Aorta (tissue), 5 donors: ENCODE measurements at regions not wholly inside any gene's neighbourhood (a gene's known extent, or its start where the extent isn't known, plus 50 kb on each side); places are given as distances from the start of the nearest gene placed in this dataset.

ENCODE experiments used
- ATAC-seq: fragments of 200-7000 bp; cut with Tn5 transposase; one replicate; pipeline ENCODE4 v1.9.1; 2022; ENCODE audit warnings: moderate library complexity; ENCODE audit not compliant: low FRiP score
- DNase-seq, 2 donors: peaks; one replicate each; pipeline ENCODE4 v3.0.0-alpha.2; 2020
- H3K27ac ChIP-seq, 2 donors: one replicate each; pipeline ENCODE4 v1.5.1; 2013; ENCODE audit warnings: low read length in 2 of 2, mild to moderate bottlenecking in 2 of 2, moderate library complexity in 2 of 2, control low read depth in 1 of 2, inconsistent platforms in 1 of 2, low read depth in 1 of 2
- H3K27me3 ChIP-seq, 2 donors: one replicate each; pipeline ENCODE4 v1.6.1; 2013; ENCODE audit warnings: control low read depth in 1 of 2, low read length in 1 of 2, mild to moderate bottlenecking in 1 of 2, moderate library complexity in 1 of 2; ENCODE audit not compliant: insufficient read depth in 2 of 2, control insufficient read depth in 1 of 2
- H3K36me3 ChIP-seq, 2 donors: one replicate each; pipeline ENCODE4 v1.6.1; 2013; ENCODE audit warnings: control low read depth in 1 of 2, low read length in 1 of 2, mild to moderate bottlenecking in 1 of 2; ENCODE audit not compliant: insufficient read depth in 2 of 2, control insufficient read depth in 1 of 2
- H3K4me1 ChIP-seq, 2 donors: one replicate each; pipeline ENCODE4 v1.6.1; 2013; ENCODE audit warnings: low read length in 2 of 2, control low read depth in 1 of 2, mild to moderate bottlenecking in 1 of 2, moderate library complexity in 1 of 2; ENCODE audit not compliant: insufficient read depth in 2 of 2, control insufficient read depth in 1 of 2
- H3K4me3 ChIP-seq, 2 donors: one replicate each; pipeline ENCODE4 v1.5.1; 2013; ENCODE audit warnings: low read length in 2 of 2, control low read depth in 1 of 2, mild to moderate bottlenecking in 1 of 2
- H3K9me3 ChIP-seq: one replicate; pipeline ENCODE4 v1.6.1; 2013; ENCODE audit warnings: mild to moderate bottlenecking, low read length; ENCODE audit not compliant: control insufficient read depth
- WGBS, 2 donors: extraction: QIAGEN DNeasy Blood & Tissue Kit; methylation state at CpG; one replicate each; pipeline ENCODE4 v1.1.7; 2013; 5-methylcytosine and 5-hydroxymethylcytosine counted together
- intact Hi-C, 2 donors: fragments of 100-400 bp; cut with DNase I; formaldehyde crosslinking; loops; one replicate each; pipeline versions ENCODE4 v1.14.2 to v1.15.0; 2022
- donor health status: healthy with polysubstance abuse.
- donor health status: Bipolar disorder and iron deficiency.
- donor health status: DM: no; HTN: no; CAD: no.
- donor health status: DM: no; HTN: no; CAD: no.
- donor health status: DM: yes; HTN: yes; CAD: no.

DNA sequence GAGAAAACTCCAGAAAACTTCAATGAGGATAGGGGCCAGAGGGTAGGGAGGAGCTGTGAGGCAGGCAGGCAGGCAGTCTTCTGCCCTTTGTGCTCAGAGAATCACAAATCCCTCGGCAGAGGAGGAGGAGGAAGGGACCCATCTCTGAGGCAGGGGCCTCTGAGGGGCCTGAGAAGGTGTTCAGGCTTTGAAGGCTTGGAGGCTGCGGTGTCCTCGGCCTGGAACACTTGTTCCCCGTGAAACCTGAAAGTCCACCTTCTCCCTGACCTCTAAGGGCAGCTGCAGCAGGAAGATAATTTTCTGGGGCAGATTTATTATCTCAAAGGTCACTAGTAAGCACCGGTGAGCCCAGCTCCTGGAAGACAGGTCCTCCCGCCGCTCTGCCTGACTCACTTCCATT lies 200.3 kb upstream of the BCOR start:
- Histone ChIP-seq H3K27me3 (no peaks in the 10 kb centered on the region), H3K36me3 (no peaks in the 10 kb centered on the region), H3K9me3 (no peaks in the 10 kb centered on the region), H3K4me1 (no peaks in the 10 kb centered on the region), H3K27ac (no peak overlapping the region), H3K4me3 (no peak overlapping the region)
- DNase-seq (no peak), ATAC-seq (no peak)
- intact Hi-C loops, result no loop called here
- 74 to 91% methylated on average over 7 of the region's 7 CpGs for WGBS, 2 donors

DNA sequence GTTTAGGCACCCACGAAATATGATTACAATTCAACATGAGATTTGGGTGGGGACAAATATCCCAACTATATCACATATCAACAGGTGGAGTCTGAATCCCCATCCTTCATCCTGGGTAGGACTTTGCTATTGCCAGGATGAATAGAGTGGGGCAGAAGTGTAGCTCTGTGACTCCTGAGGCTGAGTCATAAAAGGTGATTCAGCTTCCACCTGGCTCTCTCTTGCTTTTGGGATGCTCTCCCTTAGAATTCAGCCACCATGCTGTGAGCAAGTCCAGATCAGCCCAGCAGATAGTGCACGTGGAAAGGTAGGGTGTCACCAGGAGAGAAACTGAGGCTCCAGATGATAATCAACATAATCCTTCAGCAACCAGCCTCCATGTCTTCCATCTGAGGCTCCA lies 193.8 kb upstream of the BCOR start:
- Histone ChIP-seq H3K27me3 (no peaks in the 10 kb centered on the region), H3K27ac (no peak overlapping the region), H3K9me3 (no peaks in the 10 kb centered on the region), H3K4me3 (no peak overlapping the region), H3K36me3 (no peaks in the 10 kb centered on the region), H3K4me1 (no peaks in the 10 kb centered on the region)
- no peak for ATAC-seq
- intact Hi-C loops, result no loop called here
- DNase-seq, result no peak
- 72 to 95% methylated on average over 2 of the region's 2 CpGs for WGBS, 2 donors

DNA sequence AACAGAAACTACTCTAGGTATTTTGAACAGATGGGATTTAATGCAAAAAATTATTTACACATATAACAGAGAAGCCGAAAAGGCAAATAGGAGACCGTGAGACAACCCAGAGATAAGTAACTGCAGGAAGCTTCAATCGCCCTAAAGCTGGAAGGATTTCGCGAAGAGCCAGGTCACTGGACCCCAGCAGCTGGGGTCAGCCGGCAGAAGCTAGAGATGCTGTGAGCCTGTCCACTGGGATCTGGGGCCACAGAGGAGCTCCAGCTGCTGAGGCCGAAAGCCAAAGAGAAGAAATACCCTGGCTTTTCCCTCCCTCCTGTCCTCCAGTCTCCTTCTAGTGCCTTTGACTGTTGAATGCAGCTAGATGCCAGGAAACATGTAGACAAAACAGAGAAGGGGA lies 192.8 kb upstream of the BCOR start:
- Histone ChIP-seq H3K27me3 (no peaks in the 10 kb centered on the region), H3K9me3 (no peaks in the 10 kb centered on the region), H3K27ac (no peak overlapping the region), H3K36me3 (no peaks in the 10 kb centered on the region), H3K4me3 (no peak overlapping the region), H3K4me1 (no peaks in the 10 kb centered on the region)
- intact Hi-C loops, result no loop called here
- 47 to 59% methylated on average over 7 of the region's 7 CpGs for WGBS, 2 donors
- ATAC-seq (no peak), DNase-seq (no peak)

DNA sequence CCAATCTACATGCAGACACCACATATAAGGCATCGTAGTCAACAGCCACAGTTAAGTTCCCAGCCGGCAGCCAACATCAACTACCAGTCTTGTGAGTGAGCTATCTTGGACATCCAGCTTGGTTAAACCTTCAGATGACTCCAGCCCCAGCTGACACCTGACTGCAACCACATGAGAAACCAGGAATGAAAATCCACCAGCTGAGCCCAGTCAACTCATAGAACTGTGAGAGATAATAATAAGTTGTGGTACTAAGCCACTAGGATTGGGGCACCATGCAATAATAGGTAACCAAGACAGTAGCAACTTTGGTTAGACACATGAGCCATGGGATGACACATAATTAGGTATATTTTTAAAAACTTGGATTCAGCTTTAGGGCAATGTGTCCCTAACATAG lies 188.1 kb upstream of the BCOR start:
- no peaks in the 10 kb centered on the region for H3K36me3 ChIP-seq
- WGBS, 2 donors, result 40 to 58% methylated on average over 2 of the region's 2 CpGs
- DNase-seq, result no peak
- H3K27me3 ChIP-seq, result no peaks in the 10 kb centered on the region
- H3K4me3 ChIP-seq, result no peak overlapping the region
- H3K27ac ChIP-seq, result no peak overlapping the region
- intact Hi-C loops, result loop anchor here in 1 of 2 donors (10.0 kb wide), 1 partner anchor 179 kb away; no protein-coding TSS in a partner anchor
- peaks cover 0 to 2% of the 10 kb centered on the region in 2 donors for H3K4me1 ChIP-seq
- ATAC-seq, result no peak
- no peaks in the 10 kb centered on the region for H3K9me3 ChIP-seq

DNA sequence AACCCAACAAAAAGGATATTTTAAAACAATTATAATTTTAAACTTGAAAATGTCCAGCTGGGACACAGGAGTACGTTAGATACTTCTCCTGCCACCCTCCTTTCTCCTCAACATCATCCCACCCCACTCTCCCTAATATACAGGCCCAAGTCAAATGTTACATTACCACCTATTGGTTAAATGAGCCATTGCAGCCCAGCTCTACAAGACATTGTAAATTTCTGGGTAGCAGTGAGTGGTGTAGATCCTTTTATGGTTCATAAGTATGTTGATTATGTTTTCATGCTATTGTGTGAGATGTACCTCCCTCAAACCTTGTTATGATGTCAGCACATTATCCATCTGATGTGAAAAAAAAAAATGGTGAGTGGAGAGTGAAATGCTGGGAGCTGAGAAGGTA lies 187.1 kb upstream of the BCOR start:
- intact Hi-C loops, result loop anchor here in 1 of 2 donors (10.0 kb wide), 1 partner anchor 180 kb away; no protein-coding TSS in a partner anchor
- DNase-seq (no peak), ATAC-seq (no peak)
- no peaks in the 10 kb centered on the region for H3K27me3 ChIP-seq
- no peaks in the 10 kb centered on the region for H3K36me3 ChIP-seq
- H3K4me1 ChIP-seq, result peaks cover 0 to 2% of the 10 kb centered on the region in 2 donors
- no peaks in the 10 kb centered on the region for H3K9me3 ChIP-seq
- WGBS, 2 donors, result 56 to 100% methylated on average over 1 of the region's 1 CpG
- H3K27ac ChIP-seq, result no peak overlapping the region
- no peak overlapping the region for H3K4me3 ChIP-seq

DNA sequence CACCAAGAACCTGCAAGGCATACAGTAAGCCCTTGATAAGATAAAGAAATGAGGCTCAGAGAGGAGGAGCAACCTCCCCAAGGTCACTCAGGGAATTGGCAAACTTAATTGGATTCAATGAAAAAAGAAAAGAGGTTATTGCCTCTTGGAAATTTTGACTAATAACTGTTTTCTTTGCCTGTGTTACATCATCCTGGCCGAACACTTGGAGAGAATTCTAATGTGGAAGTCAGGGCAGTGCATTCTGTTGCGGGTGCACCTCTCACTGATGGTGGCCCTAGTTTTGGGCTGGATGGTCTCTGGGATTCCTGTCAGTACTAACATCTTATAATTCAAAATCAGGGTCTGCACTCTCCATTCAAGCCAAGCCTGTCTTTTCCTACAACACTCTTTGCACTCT lies 186.2 kb upstream of the BCOR start:
- Histone ChIP-seq H3K27ac (no peak overlapping the region), H3K9me3 (no peaks in the 10 kb centered on the region), H3K36me3 (no peaks in the 10 kb centered on the region), H3K27me3 (no peaks in the 10 kb centered on the region), H3K4me3 (no peak overlapping the region), H3K4me1 (peaks cover 0 to 2% of the 10 kb centered on the region in 2 donors)
- WGBS, 2 donors, result 7 to 33% methylated on average over 2 of the region's 2 CpGs
- intact Hi-C loops, result loop anchor here in 1 of 2 donors (10.0 kb wide), 1 partner anchor 181 kb away; no protein-coding TSS in a partner anchor
- ATAC-seq (peak; percentile 67), DNase-seq (no peak)

DNA sequence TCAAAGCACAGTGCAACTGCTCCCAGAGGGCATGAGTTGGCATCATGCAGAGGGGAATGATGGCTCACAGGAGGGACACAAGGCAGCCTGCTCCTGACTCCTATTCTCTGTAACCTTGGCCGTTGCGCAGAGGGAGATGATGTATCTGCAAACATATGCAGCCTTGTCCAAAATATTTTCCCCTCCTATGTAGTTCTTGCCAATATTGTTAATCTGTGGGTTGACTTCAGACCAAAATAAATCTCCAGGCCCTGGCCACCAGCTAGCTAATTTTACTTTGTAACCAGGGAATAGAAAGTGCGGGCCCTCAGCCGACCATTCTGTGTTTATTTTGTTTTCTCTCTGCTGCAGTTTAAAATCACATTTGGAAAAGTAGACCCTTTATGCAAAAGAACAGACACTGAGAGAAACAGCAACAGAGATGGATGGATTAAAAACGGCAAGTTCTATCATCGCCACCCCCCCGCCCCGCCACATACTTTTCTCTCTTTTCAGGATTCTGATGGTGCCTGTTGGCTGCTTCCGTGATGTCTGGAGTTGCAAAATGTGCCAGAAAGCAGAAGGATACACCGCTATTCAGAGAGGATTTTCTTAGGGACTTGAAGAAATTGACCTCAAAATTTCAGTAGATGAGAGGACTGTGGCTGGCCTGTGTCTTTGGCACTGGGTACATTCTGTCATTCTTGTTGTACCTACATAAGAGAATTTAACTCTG lies 185.3 kb upstream of the BCOR start:
- Histone ChIP-seq H3K9me3 (no peaks in the 10 kb centered on the region), H3K27ac (no peak overlapping the region), H3K4me1 (peaks cover 0 to 2% of the 10 kb centered on the region in 2 donors), H3K27me3 (no peaks in the 10 kb centered on the region), H3K4me3 (peak overlapping the region in 1 of 2 donors; percentile 26), H3K36me3 (no peaks in the 10 kb centered on the region)
- 9 to 38% methylated on average over 10 of the region's 10 CpGs for WGBS, 2 donors
- DNase-seq, result no peak
- intact Hi-C loops, result loop anchor here in 1 of 2 donors (10.0 kb wide), 1 partner anchor 182 kb away; no protein-coding TSS in a partner anchor
- peak; percentile 64 for ATAC-seq

DNA sequence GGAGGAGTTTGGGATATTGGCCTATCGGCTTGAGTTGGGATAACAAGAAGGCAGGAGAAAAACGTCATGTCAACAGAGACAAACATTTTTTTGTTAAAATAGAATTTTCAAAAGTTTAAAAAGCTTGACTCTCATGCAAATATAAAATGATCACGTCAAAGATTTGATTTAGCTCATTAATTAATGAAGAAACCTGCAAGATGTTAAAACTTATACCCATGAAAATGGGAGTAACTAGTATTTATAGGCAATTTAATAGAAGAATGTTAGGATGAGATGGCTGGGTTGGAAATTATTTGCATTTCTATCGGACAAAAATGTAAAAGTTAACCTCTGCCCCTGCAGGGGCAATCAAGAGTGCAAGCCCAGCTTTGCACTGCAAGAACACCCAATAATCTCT lies 184.6 kb upstream of the BCOR start:
- Histone ChIP-seq H3K9me3 (no peaks in the 10 kb centered on the region), H3K4me1 (peaks cover 0 to 2% of the 10 kb centered on the region in 2 donors), H3K36me3 (no peaks in the 10 kb centered on the region), H3K27me3 (no peaks in the 10 kb centered on the region), H3K27ac (no peak overlapping the region), H3K4me3 (no peak overlapping the region)
- DNase-seq, result no peak
- ATAC-seq, result no peak
- 57 to 68% methylated on average over 4 of the region's 4 CpGs for WGBS, 2 donors
- intact Hi-C loops, result loop anchor here in 1 of 2 donors (10.0 kb wide), 1 partner anchor 182 kb away; no protein-coding TSS in a partner anchor
